Skeletal muscle satellite cell (primary cell): ENCODE measurements at regions not wholly inside any gene's neighbourhood (a gene's known extent, or its start where the extent isn't known, plus 50 kb on each side); places are given as distances from the start of the nearest gene placed in this dataset.

ENCODE experiments used
- H3K27me3 ChIP-seq: 2 replicates; pipeline ENCODE4 v1.7.0; 2013; ENCODE audit warnings: low read length; ENCODE audit not compliant: control insufficient read depth, insufficient read depth
- H3K36me3 ChIP-seq: 2 replicates; pipeline ENCODE4 v1.7.0; 2013; ENCODE audit warnings: mild to moderate bottlenecking, control low read depth, low read length; ENCODE audit not compliant: insufficient read depth
- H3K4me1 ChIP-seq: 2 replicates; pipeline ENCODE4 v1.7.0; 2013; ENCODE audit warnings: low read length; ENCODE audit not compliant: control insufficient read depth, insufficient read depth
- H3K4me2 ChIP-seq: 2 replicates; pipeline ENCODE4 v1.7.0; 2013; ENCODE audit warnings: mild to moderate bottlenecking, low read length
- H3K4me3 ChIP-seq: 2 replicates; pipeline ENCODE4 v1.7.0; 2013; ENCODE audit warnings: low read length
- H3K9ac ChIP-seq: 2 replicates; pipeline ENCODE4 v1.7.0; 2013; ENCODE audit warnings: mild to moderate bottlenecking, low read depth, low read length, moderate library complexity
- H3K9me3 ChIP-seq: replicated peaks from 2 replicates; pipeline ENCODE4 v1.7.0; 2013; ENCODE audit warnings: mild to moderate bottlenecking, control low read depth, low read length

DNA sequence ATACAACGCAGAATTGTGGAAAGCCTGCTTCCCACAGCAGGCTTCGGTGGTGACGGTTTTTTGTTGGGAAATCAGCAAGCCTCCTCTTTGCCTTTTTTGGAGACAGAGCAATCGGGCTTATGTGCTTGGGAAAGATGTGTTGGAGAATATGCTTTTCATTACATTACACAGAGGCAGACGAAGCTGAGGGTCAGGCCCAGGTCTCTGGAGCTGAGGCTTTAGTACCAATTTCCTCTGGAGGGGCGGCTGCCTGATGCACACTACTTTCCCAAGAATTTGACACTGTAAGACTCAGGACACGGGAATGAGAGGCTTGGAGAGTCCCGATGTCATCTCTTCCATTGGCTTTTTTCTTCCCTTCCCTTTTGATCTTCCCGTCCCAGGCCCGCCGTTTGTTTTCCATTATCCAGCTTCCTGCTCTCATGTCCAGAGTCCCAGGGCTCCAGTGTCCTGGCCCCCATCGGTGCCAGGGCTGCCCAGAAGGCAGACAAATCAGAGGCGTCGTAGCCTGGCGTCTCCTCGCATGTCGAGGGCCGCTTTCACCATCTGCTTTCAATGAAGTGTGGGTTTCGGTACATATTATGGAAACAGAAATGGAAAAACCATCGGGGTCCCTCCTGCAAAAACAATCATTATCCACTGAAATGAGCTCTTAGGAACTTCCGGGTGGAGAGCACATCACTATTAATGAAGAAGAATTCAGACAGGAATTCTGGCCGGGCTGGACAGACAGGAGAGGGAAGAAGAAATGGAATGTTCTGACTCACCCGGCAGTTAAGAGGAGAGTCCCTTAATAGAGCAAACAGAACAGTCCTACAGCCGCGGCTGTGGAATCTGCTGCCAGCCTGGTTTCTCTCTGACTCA, 123.0 kb upstream of the JCAD start:
- Histone ChIP-seq H3K4me3 (no peak overlapping the region), H3K9me3 (no peaks in the 10 kb centered on the region), H3K27me3 (no peaks in the 10 kb centered on the region), H3K9ac (peak overlapping the region; percentile 42), H3K4me1 (peaks cover 40% of the 10 kb centered on the region), H3K4me2 (peak overlapping the region; percentile 31), H3K36me3 (no peaks in the 10 kb centered on the region)

GRCh38 chr10:30178356-30178964, 119.1 kb upstream of the JCAD start:
- no peaks in the 10 kb centered on the region for H3K9me3 ChIP-seq
- H3K36me3 ChIP-seq: no peaks in the 10 kb centered on the region
- no peak overlapping the region for H3K4me3 ChIP-seq
- no peaks in the 10 kb centered on the region for H3K27me3 ChIP-seq
- no peak overlapping the region for H3K4me2 ChIP-seq
- peaks cover 23% of the 10 kb centered on the region for H3K4me1 ChIP-seq
- no peak overlapping the region for H3K9ac ChIP-seq

DNA sequence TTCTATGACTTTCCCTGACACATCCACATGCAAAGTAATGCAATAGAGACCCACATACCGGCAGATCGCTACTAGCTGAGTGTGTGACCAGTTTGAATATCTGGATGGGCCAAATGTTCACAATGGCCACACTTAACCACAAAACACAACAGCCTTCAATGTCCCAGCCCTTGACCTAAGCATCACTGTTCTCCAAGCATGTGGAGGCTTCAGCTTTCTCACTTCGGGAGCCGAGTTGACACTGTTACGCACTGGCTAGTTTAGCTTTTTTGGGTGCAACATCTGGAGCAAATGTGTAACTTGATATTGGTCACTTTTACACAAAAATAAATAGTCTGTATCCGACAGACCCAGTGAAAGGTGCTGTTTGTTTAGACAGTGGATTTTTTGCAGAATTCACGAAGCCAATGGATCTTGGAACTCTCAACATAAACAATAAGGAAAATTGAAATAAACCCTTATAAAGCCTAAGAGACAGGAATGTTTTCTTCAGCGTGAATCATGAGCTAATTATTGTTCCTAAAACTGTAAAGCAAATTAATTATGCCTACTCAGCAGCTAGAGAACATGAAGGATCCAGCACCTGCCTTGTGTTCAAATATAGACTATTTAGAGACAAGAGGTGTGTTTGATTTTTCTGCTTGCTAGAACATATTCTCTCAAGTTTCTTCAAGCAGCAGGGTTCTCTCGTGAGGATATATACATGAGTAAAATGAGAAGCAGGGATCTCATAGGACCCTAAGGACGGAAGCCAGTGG, 117.6 kb upstream of the JCAD start:
- Histone ChIP-seq H3K36me3 (no peaks in the 10 kb centered on the region), H3K4me3 (no peak overlapping the region), H3K9ac (no peak overlapping the region)

GRCh38 chr10:30176182-30176581, 116.8 kb upstream of the JCAD start:
- Histone ChIP-seq H3K4me1 (peaks cover 6% of the 10 kb centered on the region), H3K4me2 (no peak overlapping the region), H3K9ac (no peak overlapping the region), H3K27me3 (no peaks in the 10 kb centered on the region), H3K9me3 (no peaks in the 10 kb centered on the region), H3K4me3 (no peak overlapping the region), H3K36me3 (no peaks in the 10 kb centered on the region)

More for the DNA sequence above, 117.6 kb upstream of the JCAD start:
- H3K4me2 ChIP-seq: no peak overlapping the region
- H3K4me1 ChIP-seq: peaks cover 8% of the 10 kb centered on the region
- H3K27me3 ChIP-seq: no peaks in the 10 kb centered on the region
- H3K9me3 ChIP-seq: no peaks in the 10 kb centered on the region

DNA sequence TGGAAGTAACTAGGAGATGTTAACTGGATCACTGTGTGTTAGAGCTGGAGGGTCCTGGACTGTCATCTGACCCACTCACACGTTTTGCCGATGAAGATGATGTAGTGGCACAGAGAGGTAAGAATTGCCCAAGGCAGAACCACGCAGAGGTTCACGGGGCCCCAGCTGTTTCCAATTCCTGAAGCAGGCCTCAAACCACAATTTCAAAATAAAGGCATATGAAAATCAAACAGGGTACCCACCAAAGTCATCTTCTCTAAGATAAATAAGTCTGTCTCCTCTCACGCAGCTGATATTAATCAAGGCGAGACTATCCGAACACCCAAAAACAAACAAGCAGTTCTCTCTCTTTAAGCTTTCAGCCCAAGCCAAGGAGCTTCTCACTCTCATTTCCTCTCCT, 113.3 kb upstream of the JCAD start:
- Histone ChIP-seq H3K27me3 (no peaks in the 10 kb centered on the region), H3K4me3 (no peak overlapping the region), H3K9me3 (no peaks in the 10 kb centered on the region), H3K9ac (no peak overlapping the region), H3K36me3 (no peaks in the 10 kb centered on the region), H3K4me1 (no peaks in the 10 kb centered on the region), H3K4me2 (no peak overlapping the region)

- Histone ChIP-seq H3K27me3 (no peaks in the 10 kb centered on the region), H3K4me2 (no peak overlapping the region), H3K9ac (no peak overlapping the region), H3K4me3 (no peak overlapping the region), H3K4me1 (no peaks in the 10 kb centered on the region), H3K9me3 (no peaks in the 10 kb centered on the region), H3K36me3 (no peaks in the 10 kb centered on the region)
These were observed 112.7 kb upstream of the JCAD start for GRCh38 chr10:30172091-30172490.

- Histone ChIP-seq H3K4me1 (no peaks in the 10 kb centered on the region), H3K4me3 (no peak overlapping the region)
These were observed 112.2 kb upstream of the JCAD start for GRCh38 chr10:30171601-30172000.

GRCh38 chr10:30170814-30171213, 111.4 kb upstream of the JCAD start:
- Histone ChIP-seq H3K9me3 (no peaks in the 10 kb centered on the region), H3K27me3 (no peaks in the 10 kb centered on the region)

More at GRCh38 chr10:30171601-30172000, 112.2 kb upstream of the JCAD start:
- Histone ChIP-seq H3K9ac (no peak overlapping the region), H3K9me3 (no peaks in the 10 kb centered on the region), H3K27me3 (no peaks in the 10 kb centered on the region), H3K36me3 (no peaks in the 10 kb centered on the region), H3K4me2 (no peak overlapping the region)

GRCh38 chr10:30170146-30170545, 110.8 kb upstream of the JCAD start:
- no peaks in the 10 kb centered on the region for H3K27me3 ChIP-seq
- H3K36me3 ChIP-seq: no peaks in the 10 kb centered on the region
- no peaks in the 10 kb centered on the region for H3K4me1 ChIP-seq
- no peaks in the 10 kb centered on the region for H3K9me3 ChIP-seq
- no peak overlapping the region for H3K9ac ChIP-seq
- no peak overlapping the region for H3K4me2 ChIP-seq
- H3K4me3 ChIP-seq: no peak overlapping the region

More at GRCh38 chr10:30170814-30171213, 111.4 kb upstream of the JCAD start:
- H3K4me1 ChIP-seq: no peaks in the 10 kb centered on the region
- H3K9ac ChIP-seq: no peak overlapping the region
- H3K4me3 ChIP-seq: no peak overlapping the region
- H3K4me2 ChIP-seq: no peak overlapping the region
- H3K36me3 ChIP-seq: no peaks in the 10 kb centered on the region

DNA sequence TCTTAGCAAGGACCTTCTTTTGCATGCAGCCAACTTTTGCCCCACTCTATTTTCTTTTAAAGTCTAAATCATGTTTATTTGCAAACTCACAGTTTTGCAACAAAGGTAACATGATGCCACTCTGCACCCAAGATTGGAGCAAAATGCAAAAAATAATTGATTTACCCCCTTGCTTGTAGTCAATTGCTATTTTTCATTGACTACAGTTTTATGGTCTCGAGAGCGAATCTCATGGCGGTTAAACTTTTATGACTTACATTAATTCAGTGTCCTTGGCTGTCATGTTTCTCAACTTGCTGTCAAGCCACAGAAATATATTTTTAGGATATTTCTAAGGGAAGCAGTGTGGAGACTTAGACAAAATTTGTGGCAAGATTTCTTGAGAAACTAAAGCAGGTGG, 110.0 kb upstream of the JCAD start:
- H3K4me1 ChIP-seq: no peaks in the 10 kb centered on the region
- H3K36me3 ChIP-seq: no peaks in the 10 kb centered on the region
- H3K4me2 ChIP-seq: no peak overlapping the region
- H3K27me3 ChIP-seq: no peaks in the 10 kb centered on the region
- no peak overlapping the region for H3K4me3 ChIP-seq
- no peaks in the 10 kb centered on the region for H3K9me3 ChIP-seq
- no peak overlapping the region for H3K9ac ChIP-seq

GRCh38 chr10:30166929-30167328, 107.5 kb upstream of the JCAD start:
- no peak overlapping the region for H3K9ac ChIP-seq
- no peaks in the 10 kb centered on the region for H3K9me3 ChIP-seq
- no peak overlapping the region for H3K4me2 ChIP-seq
- H3K4me3 ChIP-seq: no peak overlapping the region
- no peaks in the 10 kb centered on the region for H3K36me3 ChIP-seq
- H3K4me1 ChIP-seq: no peaks in the 10 kb centered on the region
- no peaks in the 10 kb centered on the region for H3K27me3 ChIP-seq
